Heart left ventricle (tissue), 13 donors: ENCODE measurements at regions not wholly inside any gene's neighbourhood (a gene's known extent, or its start where the extent isn't known, plus 50 kb on each side); places are given as distances from the start of the nearest gene placed in this dataset.

Experiments
- POLR2A ChIP-seq, 2 donors: fragments of 450-650 bp; IDR thresholded peaks; one replicate each; pipeline ENCODE4 v1.6.1; 2017; ENCODE audit warnings: antibody characterized with exemption in 2 of 2, mild to moderate bottlenecking in 2 of 2, moderate library complexity in 2 of 2
- TF ChIP-seq, protein P1 (sequence below), 12 donors: fragments of 200-600 bp; sonication (generic) in 4 of 12; IDR thresholded peaks; one replicate each; pipeline versions ENCODE4 v1.5.0 to v1.8.0; 2018 to 2022; ENCODE audit warnings: antibody characterized with exemption in 12 of 12, mild to moderate bottlenecking in 5 of 12
- donor health status: ischemic (EF 13 %, LVEDD 7.1; RV severe dilation, severe dysfunction).
- donor health status: DM: no; HTN: yes; CAD: no.
- donor health status: DM: no; HTN: no; CAD: no.
- donor health status: ischemic (EF 25% LVEDD 6.9; RV normal size, moderate dysfunction).
- donor health status: ischemic (EF 25% LVEDD 5.7; RV mildly dilated, moderate dysfunction).
- donor health status: ischemic (EF 35%, LVEDD 5.7; RV mildly dilated, moderate dysfunction).
- donor health status: nonischemic (EF 11% LVEDD 7.7; RV severe dilation, severe dysfunction).
- donor health status: DM: yes; HTN: yes; CAD: no.
- donor health status: PGD.
- donor health status: ischemic (EF 29% LVEDD 5.4; RV normal size, mild dysfunction).
- donor health status: nonischemic (EF 23%, LVEDD 6.1; RV moderate dilation, normal function).

GRCh38 chr11:39374963-39375698, 2084.3 kb downstream of the LRRC4C start:
- TF ChIP-seq, protein P1, sequence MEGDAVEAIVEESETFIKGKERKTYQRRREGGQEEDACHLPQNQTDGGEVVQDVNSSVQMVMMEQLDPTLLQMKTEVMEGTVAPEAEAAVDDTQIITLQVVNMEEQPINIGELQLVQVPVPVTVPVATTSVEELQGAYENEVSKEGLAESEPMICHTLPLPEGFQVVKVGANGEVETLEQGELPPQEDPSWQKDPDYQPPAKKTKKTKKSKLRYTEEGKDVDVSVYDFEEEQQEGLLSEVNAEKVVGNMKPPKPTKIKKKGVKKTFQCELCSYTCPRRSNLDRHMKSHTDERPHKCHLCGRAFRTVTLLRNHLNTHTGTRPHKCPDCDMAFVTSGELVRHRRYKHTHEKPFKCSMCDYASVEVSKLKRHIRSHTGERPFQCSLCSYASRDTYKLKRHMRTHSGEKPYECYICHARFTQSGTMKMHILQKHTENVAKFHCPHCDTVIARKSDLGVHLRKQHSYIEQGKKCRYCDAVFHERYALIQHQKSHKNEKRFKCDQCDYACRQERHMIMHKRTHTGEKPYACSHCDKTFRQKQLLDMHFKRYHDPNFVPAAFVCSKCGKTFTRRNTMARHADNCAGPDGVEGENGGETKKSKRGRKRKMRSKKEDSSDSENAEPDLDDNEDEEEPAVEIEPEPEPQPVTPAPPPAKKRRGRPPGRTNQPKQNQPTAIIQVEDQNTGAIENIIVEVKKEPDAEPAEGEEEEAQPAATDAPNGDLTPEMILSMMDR (IDR thresholded peaks at IDR 0.05): peak; percentile 32 to 69 (median 57)
- no peak for TF ChIP-seq POLR2A (IDR thresholded peaks at IDR 0.05)
